Tongue (tissue), 1 donor: ENCODE measurements at regions not wholly inside any gene's neighbourhood (a gene's known extent, or its start where the extent isn't known, plus 50 kb on each side); places are given as distances from the start of the nearest gene placed in this dataset.
"Not testable (repeated sequence)": the region's sequence is repeated elsewhere in the genome, so short reads cannot be mapped to it uniquely, and the experiment has no call there.

Experiments used
- DNase-seq: peaks from one replicate; pipeline ENCODE4 v3.0.0-alpha.2; 2015

DNA sequence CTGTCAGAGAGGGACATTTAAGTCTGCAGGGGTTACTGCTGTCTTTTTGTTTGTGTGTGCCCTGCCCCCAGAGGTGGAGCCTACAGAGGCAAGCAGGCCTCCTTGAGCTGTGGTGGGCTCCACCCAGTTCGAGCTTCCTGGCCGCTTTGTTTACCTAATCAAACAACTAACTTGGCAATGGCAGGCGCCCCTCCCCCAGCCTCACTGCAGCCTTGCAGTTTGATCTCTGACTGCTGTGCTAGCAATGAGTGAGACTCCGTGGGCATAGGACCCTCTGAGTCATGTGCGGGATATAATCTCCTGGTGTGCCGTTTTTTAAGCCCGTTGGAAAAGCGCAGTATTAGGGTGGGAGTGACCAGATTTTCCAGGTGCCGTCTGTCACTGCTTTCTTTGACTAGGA lies 216.8 kb upstream of the CDKN2B start:
- DNase-seq: not testable (repeated sequence)

DNA sequence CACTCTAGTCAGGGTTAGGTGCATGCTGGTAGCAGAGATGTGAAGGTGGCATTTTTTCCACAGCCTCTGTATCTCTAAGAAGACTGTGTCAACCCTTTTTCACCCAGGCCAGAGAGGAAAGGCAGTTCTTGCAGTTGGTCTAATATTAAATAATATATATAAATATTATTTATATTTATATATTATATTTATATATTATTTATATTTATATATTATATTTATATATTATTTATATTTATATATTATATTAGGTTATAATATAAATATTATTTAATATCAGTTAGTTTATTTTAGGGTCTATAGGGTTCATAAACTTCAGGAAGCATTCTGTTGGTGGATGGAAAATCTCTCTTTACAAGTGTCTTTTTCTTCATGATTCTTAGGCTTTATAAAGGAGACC lies 218.6 kb upstream of the DMRTA1 start:
- DNase-seq: no peak

DNA sequence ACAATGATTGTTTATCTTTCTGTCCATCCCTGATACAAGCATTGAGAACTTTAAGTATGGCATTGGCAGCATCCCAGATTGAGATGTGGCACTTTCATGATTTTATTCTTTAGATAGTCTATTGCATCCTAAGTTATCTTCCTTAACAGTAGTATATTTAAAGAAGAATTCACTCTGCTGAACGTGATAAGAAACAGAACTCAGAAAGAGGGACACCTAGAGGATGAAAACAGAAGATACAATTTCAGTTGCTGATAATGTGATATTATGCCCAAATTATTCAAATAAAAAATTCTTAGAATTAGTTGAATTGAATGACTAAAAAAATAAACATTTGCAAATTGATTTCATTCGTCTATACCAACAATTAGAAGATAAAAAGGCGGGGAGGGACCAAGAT lies 218.1 kb upstream of the DMRTA1 start:
- DNase-seq: no peak

DNA sequence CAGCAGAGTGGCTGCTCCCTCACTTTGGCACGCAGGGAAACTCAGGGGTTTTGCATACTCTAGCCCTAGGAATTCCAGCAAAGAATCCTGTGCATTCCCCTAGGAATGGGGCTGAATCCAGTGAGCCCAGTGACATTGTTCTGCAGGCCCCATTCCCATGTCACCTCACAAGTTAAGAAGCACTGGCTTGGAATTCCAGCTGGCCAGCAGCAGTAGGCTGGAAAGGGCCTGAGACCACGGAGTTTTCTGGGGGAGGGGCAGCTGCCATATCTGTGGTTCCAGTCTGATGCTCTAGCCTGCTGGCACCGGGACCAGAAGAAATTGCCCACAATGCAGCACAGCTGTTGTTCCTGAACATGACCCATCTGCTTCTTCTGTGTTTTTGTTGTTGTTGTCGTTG lies 217.6 kb upstream of the DMRTA1 start:
- no peak for DNase-seq

DNA sequence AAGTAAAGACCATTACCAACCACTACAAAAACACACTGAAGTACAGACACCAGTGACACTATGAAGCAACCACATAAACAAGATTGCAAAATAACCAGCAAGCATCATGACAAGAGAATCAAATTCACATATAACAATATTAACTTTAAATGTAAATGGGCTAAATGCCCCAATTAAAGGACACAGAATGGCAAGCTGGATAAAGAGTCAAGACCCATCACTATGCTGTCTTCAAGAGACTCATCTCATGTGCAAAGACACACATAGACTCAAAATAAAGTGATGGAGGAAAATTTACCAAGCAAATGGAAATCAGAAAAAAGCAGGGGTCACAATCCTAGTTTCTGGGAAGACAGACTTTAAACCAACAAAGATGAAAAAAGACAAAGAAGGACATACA lies 215.3 kb upstream of the DMRTA1 start:
- not testable (repeated sequence) for DNase-seq

DNA sequence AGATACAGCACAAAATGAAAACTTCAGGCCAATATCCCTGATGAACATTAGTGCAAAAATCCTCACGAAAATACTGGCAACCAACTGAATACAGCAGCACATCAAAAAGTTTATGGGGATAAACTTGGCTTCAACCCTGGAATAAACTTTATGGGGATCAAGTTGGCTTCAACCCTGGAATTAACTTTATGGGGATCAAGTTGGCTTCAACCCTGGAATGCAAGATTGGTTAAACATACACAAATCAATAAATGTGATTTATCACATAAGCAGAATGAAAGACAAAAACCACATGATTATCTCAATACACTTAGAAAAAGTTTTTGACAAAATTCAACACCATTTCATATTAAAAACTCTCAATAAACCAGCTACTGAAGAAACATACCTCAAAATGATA lies 213.7 kb upstream of the DMRTA1 start:
- DNase-seq: no peak

DNA sequence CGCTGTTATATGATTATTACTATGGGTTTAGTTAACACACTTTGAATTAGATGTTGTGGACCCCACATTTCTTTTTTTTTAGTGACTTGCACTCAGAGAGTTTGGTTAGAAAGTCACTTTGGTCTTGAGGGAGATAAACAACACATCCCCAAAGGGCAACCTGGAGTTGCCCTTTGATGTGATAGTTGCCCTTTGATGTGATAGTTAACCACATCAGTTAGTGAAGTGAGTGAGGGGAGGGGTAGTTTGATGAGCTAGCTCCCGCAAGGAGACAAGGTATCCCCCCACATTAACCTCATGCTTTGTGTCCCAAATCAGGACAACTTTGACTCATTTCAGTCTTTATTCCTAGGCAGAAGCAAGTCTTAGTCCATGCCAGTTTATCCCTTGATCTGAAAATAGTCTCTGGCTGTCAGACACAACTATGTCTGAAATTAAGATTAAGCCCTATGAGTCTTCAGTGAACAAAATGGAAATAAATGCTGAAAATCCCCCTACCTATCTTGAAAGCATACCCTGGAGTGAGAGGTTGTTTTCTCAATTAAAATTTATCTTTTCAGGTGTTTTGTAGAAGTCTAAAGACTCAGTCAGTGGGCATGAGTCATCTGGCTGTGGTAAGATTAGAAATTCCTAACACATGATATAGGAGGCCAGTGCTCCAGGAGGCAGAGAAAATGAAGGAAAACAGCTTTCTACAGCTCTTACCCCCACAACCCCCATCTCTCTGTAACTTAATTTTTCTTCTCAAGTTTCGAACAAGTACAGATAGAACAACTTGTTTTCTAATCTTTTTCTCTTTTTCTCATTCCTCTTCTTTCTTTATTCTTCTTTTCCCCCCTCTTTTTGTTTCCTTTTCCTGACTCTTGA lies 208.9 kb upstream of the DMRTA1 start:
- no peak for DNase-seq

DNA sequence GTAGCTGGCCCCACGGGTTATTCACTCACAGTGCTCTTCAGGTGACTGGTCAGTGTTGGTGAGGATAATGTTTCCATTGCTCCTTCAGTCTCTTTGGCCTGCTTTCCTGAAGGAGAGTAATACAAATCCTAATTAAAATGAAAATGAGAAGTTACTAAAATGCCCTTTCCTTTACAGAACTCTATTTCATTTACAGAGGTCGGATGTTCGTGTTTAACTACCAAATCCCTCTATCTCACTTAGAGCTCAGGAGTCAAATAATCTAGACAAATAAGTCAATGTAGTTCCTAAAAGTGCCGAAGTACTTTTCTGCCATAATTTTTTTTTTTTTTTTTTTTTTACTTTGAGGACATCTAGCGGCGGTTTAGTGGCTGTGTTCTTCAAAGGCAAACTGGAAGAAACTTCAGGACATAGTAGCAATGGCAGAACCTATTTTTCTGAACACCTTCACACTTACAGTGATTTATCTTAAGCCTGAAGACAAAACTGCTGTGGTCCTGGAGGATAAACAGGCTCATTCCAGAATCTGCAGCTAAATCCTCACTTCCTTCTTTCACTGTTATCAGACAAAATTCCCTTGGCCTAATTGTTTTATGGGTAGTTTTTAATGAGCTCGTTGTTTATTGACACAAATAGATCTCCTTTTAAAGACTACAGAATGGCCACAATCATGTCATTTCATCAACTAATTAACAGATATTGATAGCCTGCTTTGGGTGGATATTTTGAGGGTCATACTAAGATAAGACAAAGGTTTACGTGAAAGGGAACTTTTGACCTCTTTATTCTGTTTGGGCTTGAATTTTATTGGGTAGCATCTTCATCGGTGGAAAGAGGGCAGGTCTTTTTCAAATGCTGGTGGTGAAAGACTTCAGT lies 207.6 kb upstream of the DMRTA1 start:
- peak; percentile 36 for DNase-seq

DNA sequence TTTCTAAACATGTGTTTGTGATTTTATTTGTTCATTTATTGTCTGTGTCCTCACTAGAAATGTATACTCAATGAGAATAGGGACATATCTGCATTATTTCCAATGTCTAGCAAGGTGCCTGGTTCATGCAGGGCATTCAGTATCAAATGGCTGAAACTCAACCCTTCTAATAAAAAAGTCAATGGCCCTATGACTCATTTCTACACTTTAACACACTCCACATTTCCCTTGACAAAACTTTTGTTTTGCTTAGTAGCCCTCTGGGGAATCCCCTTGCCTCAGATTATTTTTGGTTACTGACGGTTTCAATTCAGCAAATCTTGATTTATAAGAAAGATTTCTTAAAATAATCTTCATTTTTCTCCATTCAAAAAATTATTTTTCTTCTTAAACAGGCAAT lies 206.0 kb upstream of the DMRTA1 start:
- DNase-seq: no peak

DNA sequence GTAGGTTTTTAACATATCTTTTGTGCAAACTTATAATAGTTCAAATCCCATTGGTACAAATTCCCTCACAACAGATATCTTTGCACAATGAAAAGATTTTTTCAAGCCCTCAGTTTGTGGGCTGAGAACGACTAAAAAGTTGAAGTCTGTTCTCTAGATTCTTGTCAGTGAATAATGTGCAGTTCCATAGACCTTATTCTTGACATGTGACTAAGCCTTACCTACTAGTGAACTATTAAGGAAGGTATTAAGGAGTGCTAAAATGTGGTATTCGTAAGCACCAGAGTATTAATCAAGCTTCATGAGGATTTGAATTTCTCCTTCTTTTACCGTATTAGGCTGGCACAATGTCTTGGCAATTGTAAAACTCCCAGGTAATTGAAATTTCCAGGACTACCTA lies 205.6 kb upstream of the DMRTA1 start:
- no peak for DNase-seq

DNA sequence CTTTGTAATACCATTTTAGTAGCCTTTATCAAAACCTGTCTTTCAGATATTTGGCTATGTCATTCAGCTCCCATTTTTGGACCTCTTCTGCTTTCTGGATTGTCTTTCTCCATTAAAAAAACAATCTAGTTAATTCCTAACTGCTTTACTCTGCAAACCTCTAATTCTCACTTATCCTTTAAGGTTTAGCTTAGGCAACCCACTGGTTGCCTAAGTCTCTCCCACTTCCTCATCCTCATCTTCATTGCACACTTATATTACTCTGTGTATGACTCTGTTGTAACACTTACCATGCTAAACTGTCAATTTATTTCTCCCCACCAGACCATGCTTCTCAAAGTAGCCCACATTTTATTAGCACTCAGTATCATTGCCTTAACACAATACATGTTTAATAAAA lies 205.0 kb upstream of the DMRTA1 start:
- DNase-seq: no peak

DNA sequence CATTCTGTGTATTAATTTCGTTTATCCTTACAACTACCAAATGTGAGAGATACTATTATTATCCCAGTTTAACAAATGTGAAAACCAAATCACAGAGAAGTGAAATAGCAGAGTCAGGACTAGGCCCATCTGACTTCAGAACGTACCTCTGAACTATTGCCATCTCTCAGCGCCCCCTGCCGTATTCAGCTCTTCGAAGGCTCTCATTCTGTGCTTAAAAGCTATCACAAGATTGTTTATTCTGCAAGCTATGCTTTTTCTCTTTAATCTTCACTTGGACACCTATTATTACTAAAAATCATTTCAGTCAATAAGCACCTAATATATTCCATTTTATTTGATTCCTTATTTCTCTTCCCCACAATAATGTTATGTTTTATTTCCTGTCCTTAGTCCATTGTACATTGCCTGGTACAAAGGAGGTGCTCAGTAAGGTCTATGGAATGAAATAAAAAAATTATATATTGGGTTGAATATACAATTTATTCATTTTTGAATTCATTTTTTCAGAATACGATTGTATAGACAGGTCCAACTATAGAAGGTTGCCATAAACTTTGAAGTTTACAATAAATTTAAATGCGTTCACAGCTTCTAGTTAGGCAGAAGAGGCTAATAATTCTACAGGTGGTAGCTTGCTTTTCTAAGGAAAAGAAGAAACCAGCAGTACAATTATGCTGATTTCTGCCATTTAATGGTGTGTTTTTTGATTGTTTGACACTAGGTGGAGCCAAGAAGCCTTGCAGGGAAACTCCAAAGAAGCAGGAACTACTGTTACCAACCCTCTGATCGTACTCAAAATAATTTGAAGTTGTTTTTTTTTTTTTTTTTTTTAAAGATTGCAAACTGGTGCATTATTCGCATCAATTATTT lies 202.2 kb upstream of the DMRTA1 start:
- peak; percentile 45 for DNase-seq

DNA sequence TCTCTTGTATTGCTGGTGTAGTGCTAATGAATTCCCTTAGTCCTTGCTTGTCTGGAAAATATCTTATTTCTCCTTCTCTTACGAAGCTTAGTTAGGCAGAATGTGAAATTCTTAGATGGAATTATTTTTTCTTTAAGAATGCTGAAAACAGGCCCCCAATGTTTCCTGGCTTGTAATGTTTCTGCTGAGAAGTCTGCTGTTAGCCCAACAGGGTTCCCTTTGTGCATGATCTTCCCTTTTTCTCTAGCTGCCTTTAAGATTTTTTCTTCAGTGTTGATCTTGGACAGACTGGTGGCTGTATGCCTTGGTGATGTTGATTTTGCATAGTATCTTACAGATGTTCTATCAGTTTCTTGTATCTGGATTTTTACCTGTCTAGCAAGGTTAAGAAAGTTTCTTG lies 191.3 kb upstream of the DMRTA1 start:
- no peak for DNase-seq

DNA sequence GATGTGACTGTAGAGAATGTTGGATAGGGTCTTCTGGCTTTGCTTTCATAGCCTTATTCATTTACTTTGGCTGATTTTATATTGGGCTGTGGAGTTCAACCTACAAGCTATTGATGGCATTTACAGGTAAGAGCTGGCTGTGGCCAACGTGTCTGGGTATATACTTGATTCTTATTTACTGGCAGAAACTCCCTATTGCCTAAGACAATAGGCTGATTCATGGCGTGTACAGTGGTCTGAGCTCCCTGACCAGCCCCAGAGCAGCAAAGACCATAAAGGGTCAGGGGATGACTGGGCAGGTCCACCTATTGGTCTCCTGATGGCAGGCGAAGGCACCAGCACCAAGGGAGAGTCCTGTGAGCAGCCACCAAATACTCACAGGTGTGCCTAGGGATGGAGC lies 190.2 kb upstream of the DMRTA1 start:
- no peak for DNase-seq

DNA sequence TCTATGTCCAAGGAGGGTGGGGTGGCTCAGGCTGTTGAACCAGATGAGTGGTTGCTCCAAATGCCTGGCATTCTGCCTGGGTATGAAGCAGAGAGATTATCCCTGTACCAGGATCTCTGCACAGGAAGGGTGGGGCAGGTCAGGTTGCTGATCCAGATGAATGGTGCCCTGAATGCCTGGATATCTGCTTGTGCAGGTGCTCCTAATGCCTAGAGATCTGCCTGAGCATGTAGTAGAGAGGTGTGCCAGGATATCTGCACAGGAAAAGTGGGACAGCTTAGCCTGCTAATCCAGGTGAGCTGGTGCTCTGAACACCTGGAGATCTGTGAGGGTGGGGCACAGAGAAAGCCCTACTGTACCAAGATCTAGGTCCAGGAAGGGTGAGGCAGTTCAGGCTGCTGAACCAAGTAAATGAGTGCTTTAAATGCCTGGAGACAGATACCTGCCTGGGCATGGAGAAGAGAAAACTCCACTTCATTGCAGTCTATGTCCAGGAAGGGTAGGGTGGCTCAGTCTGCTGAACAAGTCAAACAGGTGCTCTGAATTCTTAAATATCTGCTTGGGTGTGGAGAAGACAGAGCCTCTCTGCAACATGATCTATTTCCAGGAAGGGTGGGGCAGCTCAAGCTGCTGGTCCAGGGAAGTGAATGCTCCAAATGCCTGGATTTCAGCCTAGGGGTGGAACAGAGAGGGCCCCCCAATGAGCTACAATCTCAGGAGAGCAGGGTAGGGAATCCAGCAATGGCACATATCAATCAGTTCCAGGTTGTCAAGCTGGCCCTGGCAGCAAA lies 189.4 kb upstream of the DMRTA1 start:
- no peak for DNase-seq

DNA sequence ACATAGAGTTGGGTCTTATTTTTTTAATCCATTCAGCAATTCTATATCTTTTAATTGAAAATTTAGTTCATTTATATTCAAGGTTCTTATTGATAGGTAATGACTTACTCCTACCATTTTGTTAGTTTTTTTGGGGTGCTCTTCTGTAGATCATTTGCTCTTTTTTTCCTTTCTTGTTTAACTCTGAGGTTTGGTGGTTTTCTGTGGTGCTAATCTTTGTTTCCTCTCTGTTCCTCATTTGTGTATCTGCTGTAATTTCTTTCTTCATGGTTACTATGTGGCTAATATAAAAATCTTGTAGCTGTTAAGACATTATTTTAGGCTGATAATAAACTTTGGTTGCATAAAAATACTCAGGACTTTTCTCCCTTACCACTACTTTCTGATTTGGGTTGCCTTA lies 181.6 kb upstream of the DMRTA1 start:
- DNase-seq: no peak

DNA sequence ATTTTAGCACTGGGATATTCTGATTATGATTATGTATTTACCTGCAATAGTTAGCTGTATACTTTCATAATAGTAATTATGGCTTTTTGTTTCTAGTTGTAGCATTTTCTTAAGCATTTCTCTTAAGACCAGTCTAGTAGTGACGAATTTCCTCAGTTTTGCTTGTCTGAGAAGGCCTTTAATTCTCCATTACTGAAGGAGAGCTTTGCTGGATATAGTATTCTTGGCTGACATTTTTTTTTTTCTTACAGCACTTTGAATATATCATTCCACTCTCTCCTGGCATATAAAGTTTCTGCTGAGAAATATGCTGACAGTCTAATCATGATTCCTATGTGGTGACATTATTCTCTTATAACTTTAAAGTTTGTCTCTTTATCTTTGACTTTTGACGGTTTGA lies 181.1 kb upstream of the DMRTA1 start:
- no peak for DNase-seq

DNA sequence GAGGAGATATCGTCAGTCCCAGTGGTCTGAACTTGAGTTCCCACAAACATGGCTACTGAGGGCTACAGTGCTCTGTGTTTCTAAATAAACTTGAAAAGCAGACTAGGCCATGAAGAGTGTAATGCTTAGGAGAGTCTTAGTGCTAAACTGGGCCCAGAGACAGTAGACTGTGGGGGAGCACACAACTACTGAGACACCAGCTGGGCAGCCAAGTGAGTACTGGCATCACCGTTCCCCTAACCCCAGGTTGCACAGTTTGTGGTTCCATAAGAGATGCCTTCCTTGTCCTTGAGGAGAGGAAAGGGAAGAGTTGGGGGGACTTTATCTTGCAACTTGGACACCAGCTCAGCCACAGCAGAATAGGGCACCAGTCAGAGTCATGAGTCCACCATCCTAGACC lies 172.1 kb upstream of the DMRTA1 start:
- DNase-seq: no peak

DNA sequence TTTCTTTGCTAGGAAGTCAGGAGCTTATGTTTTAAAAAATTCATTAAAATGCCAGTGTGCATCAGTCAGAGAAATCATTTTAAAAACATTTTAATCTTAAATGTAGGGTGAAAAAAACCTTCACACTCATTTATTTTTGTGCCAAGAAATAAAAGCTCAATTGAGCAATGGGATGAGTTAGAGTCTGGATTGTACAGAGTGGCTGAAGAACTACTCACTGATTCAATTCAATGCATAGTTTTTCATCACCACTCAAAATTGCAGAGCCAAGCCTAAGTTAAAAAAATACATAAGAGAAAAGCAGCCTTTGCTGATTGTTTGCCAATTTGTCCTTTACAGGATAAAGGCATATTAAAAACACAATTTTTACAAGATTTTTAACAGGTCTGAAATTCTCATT lies 168.2 kb upstream of the DMRTA1 start:
- no peak for DNase-seq

DNA sequence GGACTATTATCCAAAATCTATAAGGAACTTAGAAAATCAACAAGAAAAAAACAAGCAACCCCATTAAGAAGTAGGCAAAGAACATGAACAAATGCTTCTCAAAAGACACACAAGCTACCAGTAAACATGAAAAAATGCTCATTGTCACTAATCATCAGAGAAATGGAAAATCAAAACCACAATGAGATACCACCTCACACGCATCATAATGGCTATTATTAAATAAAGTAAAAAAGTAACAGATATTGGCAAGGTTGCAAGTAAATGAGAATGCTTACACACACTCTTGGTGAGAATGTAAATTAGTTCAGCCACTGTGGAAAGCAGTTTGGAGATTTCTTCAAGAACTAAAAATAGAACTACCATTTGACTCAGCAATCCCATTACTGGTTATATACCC lies 167.0 kb upstream of the DMRTA1 start:
- DNase-seq: no peak

DNA sequence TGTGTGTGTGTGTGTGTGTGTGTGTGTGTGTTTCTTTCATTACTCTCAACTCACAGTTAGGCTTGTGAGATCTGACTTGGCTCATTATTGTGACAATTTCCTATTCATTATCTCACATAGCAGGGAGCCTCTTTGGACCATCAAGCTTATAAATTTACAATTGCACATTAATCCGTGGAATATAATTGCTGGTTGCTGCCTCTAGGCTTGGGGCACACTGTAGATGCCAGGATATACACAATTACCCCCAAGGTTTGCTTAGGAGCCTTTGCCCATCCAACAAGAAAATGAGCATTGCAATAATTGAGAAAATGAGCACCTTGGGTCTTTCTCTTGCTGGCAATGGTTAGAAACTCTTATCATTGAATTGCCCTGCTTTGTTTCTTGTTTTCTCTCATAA lies 161.6 kb upstream of the DMRTA1 start:
- no peak for DNase-seq

DNA sequence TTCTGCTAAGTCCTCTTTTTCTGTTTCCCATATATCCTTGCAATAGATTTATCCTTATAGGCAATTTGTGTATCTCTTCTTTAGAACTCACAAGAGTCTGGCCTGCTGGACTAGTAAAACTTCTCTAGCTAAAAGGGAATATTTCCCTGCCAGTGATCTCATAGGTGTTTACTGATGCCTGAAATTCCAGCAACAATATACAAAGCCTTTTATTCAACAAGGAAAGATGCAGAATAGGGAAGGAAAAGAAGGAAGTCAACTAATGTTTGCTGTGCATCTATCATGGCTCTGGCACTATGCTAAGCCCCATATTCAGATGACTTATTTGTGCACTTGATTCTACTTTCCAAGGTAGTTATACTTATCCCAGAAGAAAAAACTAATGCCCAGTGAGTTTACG lies 160.0 kb upstream of the DMRTA1 start:
- no peak for DNase-seq
